H9 (cell line): ENCODE measurements at regions not wholly inside any gene's neighbourhood (a gene's known extent, or its start where the extent isn't known, plus 50 kb on each side); places are given as distances from the start of the nearest gene placed in this dataset.

Experiments
- DNase-seq: peaks from one replicate; pipeline ENCODE4 v3.0.0-alpha.2; 2017
- H2AFZ ChIP-seq: one replicate; pipeline ENCODE4 v1.6.1; 2013; ENCODE audit warnings: mild to moderate bottlenecking, low read length, control low read depth, moderate library complexity
- H2AK5ac ChIP-seq: 2 replicates; pipeline ENCODE4 v1.6.1; 2013; ENCODE audit warnings: low read length, control low read depth, mixed read lengths; ENCODE audit not compliant: insufficient read length
- H2BK120ac ChIP-seq: one replicate; pipeline ENCODE4 v1.6.1; 2013; ENCODE audit warnings: low read depth, mild to moderate bottlenecking, low read length, control low read depth, inconsistent platforms; ENCODE audit not compliant: poor library complexity, severe bottlenecking
- H2BK12ac ChIP-seq: 2 replicates; pipeline ENCODE4 v1.6.1; 2013; ENCODE audit warnings: low read length, control low read depth, mixed read lengths, low read depth; ENCODE audit not compliant: insufficient read length
- H2BK15ac ChIP-seq: 2 replicates; pipeline ENCODE4 v1.6.1; 2013; ENCODE audit warnings: low read depth, low read length, control low read depth
- H2BK20ac ChIP-seq: one replicate; pipeline ENCODE4 v1.6.1; 2013; ENCODE audit warnings: low read depth, mild to moderate bottlenecking, low read length, control low read depth, inconsistent platforms; ENCODE audit not compliant: poor library complexity, severe bottlenecking
- H2BK5ac ChIP-seq: 2 replicates; pipeline ENCODE4 v1.6.1; 2013; ENCODE audit warnings: low read length, control low read depth, mixed read lengths; ENCODE audit not compliant: insufficient read length
- H3K14ac ChIP-seq: 2 replicates; pipeline ENCODE4 v1.6.1; 2013; ENCODE audit warnings: low read length, control low read depth; ENCODE audit not compliant: insufficient read depth
- H3K18ac ChIP-seq: 2 replicates; pipeline ENCODE4 v1.6.1; 2013; ENCODE audit warnings: low read depth, mild to moderate bottlenecking, mixed read lengths, low read length, control low read depth; ENCODE audit not compliant: insufficient read length
- H3K23ac ChIP-seq: 2 replicates; pipeline ENCODE4 v1.6.1; 2013; ENCODE audit warnings: low read length, control low read depth, mixed read lengths, low read depth; ENCODE audit not compliant: insufficient read length
- H3K23me2 ChIP-seq: 2 replicates; pipeline ENCODE4 v1.6.1; 2013; ENCODE audit warnings: low read depth, mild to moderate bottlenecking, mixed read lengths, low read length, control low read depth; ENCODE audit not compliant: insufficient read length, poor library complexity, severe bottlenecking
- H3K27ac ChIP-seq: 2 replicates; pipeline ENCODE4 v1.5.1; 2013; ENCODE audit warnings: low read length, control low read depth, mixed read lengths, low read depth; ENCODE audit not compliant: insufficient read length
- H3K27me3 ChIP-seq: 2 replicates; pipeline ENCODE4 v1.6.1; 2013; ENCODE audit warnings: low read length, control low read depth, inconsistent platforms; ENCODE audit not compliant: insufficient read depth
- H3K4ac ChIP-seq: 2 replicates; pipeline ENCODE4 v1.6.1; 2013; ENCODE audit warnings: low read depth, mild to moderate bottlenecking, control low read depth, inconsistent platforms, low read length, moderate library complexity
- H3K4me1 ChIP-seq: 2 replicates; pipeline ENCODE4 v1.6.1; 2013; ENCODE audit warnings: low read length, control low read depth, inconsistent platforms; ENCODE audit not compliant: insufficient read depth
- H3K4me2 ChIP-seq: 2 replicates; pipeline ENCODE4 v1.6.1; 2013; ENCODE audit warnings: low read length, control low read depth, mixed read lengths; ENCODE audit not compliant: insufficient read length, insufficient read depth
- H3K56ac ChIP-seq: 2 replicates; pipeline ENCODE4 v1.6.1; 2013; ENCODE audit warnings: low read depth, mild to moderate bottlenecking, mixed read lengths, low read length, control low read depth; ENCODE audit not compliant: insufficient read length
- H3K79me1 ChIP-seq: 2 replicates; pipeline ENCODE4 v1.6.1; 2013; ENCODE audit warnings: low read depth, mild to moderate bottlenecking, moderate library complexity, low read length, control low read depth, inconsistent platforms; ENCODE audit not compliant: insufficient read depth, poor library complexity, severe bottlenecking
- H3K79me2 ChIP-seq: 2 replicates; pipeline ENCODE4 v1.6.1; 2013; ENCODE audit warnings: low read length, control low read depth, inconsistent platforms; ENCODE audit not compliant: insufficient read depth
- H3K9ac ChIP-seq: 2 replicates; pipeline ENCODE4 v1.6.1; 2013; ENCODE audit warnings: low read length, control low read depth, mixed read lengths; ENCODE audit not compliant: insufficient read length; ENCODE audit errors: extremely low read depth
- H3K9me3 ChIP-seq: one replicate; pipeline ENCODE4 v1.6.1; 2013; ENCODE audit warnings: low read depth, low read length, inconsistent platforms; ENCODE audit not compliant: control insufficient read depth
- H3T11ph ChIP-seq: one replicate; pipeline ENCODE4 v1.6.1; 2013; ENCODE audit warnings: mild to moderate bottlenecking, low read length, control low read depth, inconsistent platforms
- H4K20me1 ChIP-seq: one replicate; pipeline ENCODE4 v1.6.1; 2013; ENCODE audit not compliant: control insufficient read depth, insufficient read length, insufficient read depth
- H4K5ac ChIP-seq: 2 replicates; pipeline ENCODE4 v1.6.1; 2013; ENCODE audit warnings: low read depth, mild to moderate bottlenecking, mixed read lengths, low read length, control low read depth; ENCODE audit not compliant: insufficient read length
- H4K8ac ChIP-seq: replicated peaks from 2 replicates; pipeline ENCODE4 v1.6.1; 2013; ENCODE audit warnings: low read length, control low read depth, mixed read lengths, low read depth; ENCODE audit not compliant: insufficient read length
- H4K91ac ChIP-seq: 2 replicates; pipeline ENCODE4 v1.6.1; 2013; ENCODE audit warnings: low read depth, mild to moderate bottlenecking, moderate library complexity, mixed read lengths, low read length, control low read depth; ENCODE audit not compliant: insufficient read length
- H3K27ac Mint-ChIP-seq, 3 experiments: 2 replicates in 2 of 3; 3 replicates in 1 of 3; pipeline ENCODE4 v1.8.0; 2020 to 2021; ENCODE audit warnings: mixed read lengths in 3 of 3, mild to moderate bottlenecking in 1 of 3, moderate library complexity in 1 of 3
- H3K27me3 Mint-ChIP-seq: 2 replicates; pipeline ENCODE4 v1.8.0; 2021; ENCODE audit warnings: low read depth, mild to moderate bottlenecking, moderate library complexity, mixed read lengths
- H3K36me3 Mint-ChIP-seq, 3 experiments: 2 replicates in 2 of 3; 3 replicates in 1 of 3; pipeline ENCODE4 v1.8.0; 2020 to 2021; ENCODE audit warnings: low read depth in 3 of 3, mixed read lengths in 3 of 3; ENCODE audit not compliant: insufficient read depth in 1 of 3
- H3K4me1 Mint-ChIP-seq, 2 experiments: 2 replicates each; pipeline ENCODE4 v1.8.0; 2020; ENCODE audit warnings: mixed read lengths in 2 of 2
- H3K4me3 Mint-ChIP-seq, 2 experiments: 2 replicates in 1 of 2; 3 replicates in 1 of 2; pipeline ENCODE4 v1.8.0; 2020 to 2021; ENCODE audit warnings: mild to moderate bottlenecking in 2 of 2, mixed read lengths in 2 of 2, moderate library complexity in 1 of 2
- H3K9me3 Mint-ChIP-seq, 2 experiments: 2 replicates in 1 of 2; 3 replicates in 1 of 2; pipeline ENCODE4 v1.8.0; 2020; ENCODE audit warnings: mild to moderate bottlenecking in 2 of 2, mixed read lengths in 2 of 2, moderate library complexity in 1 of 2
- CTCF ChIP-seq: fragments of 200-600 bp; sonication (generic); conservative IDR thresholded peaks from 3 replicates; pipeline ENCODE4 v1.8.0; 2021; ENCODE audit warnings: antibody characterized with exemption, mild to moderate bottlenecking
- whole genome bisulfite sequencing: extraction: QIAGEN DNeasy Blood & Tissue Kit; methylation state at CpG from one replicate; pipeline ENCODE4 v1.1.7; 2013; ENCODE audit warnings: missing lambda C conversion rate, low lambda C conversion rate, mixed read lengths; ENCODE audit not compliant: insufficient read length; ENCODE audit errors: extremely low coverage; 5-methylcytosine and 5-hydroxymethylcytosine counted together

- Histone ChIP-seq H3K14ac (no peak overlapping the region), H3T11ph (no peak overlapping the region), H2BK5ac (no peak overlapping the region), H3K4ac (no peak overlapping the region), H3K27me3 (no peaks in the 10 kb centered on the region), H2AK5ac (no peak overlapping the region), H3K23ac (no peak overlapping the region), H2BK12ac (no peak overlapping the region), H3K4me1 (no peaks in the 10 kb centered on the region), H3K4me2 (no peak overlapping the region), H3K23me2 (no peaks in the 10 kb centered on the region), H4K8ac (no peak overlapping the region), H3K56ac (no peak overlapping the region), H4K5ac (no peak overlapping the region), H2BK15ac (no peak overlapping the region), H4K20me1 (no peaks in the 10 kb centered on the region), H3K79me2 (no peaks in the 10 kb centered on the region), H3K79me1 (no peaks in the 10 kb centered on the region), H4K91ac (no peak overlapping the region), H2BK120ac (no peak overlapping the region), H2BK20ac (no peak overlapping the region), H2AFZ (no peak overlapping the region), H3K27ac (no peak overlapping the region), H3K18ac (no peak overlapping the region), H3K9ac (no peak overlapping the region), H3K9me3 (no peaks in the 10 kb centered on the region)
- peaks cover 2% of the 10 kb centered on the region; the same call in 1 of the 2 replicates for H3K27me3 Mint-ChIP-seq
- no peaks in the 10 kb centered on the region for H3K4me1 Mint-ChIP-seq
- no peaks in the 10 kb centered on the region for H3K9me3 Mint-ChIP-seq
- TF ChIP-seq CTCF, result no peak
- H3K27ac Mint-ChIP-seq, result no peak overlapping the region
- H3K36me3 Mint-ChIP-seq, result no peaks in the 10 kb centered on the region
- H3K4me3 Mint-ChIP-seq, result no peak overlapping the region
- WGBS, result no CpG with 5 or more reads among the region's 1 CpG
- DNase-seq, result no peak
Measured at GRCh38 chr2:129061769-129062121, 743.1 kb upstream of the HS6ST1 start.
